Ammon's horn (tissue), 1 donor: ENCODE measurements at regions not wholly inside any gene's neighbourhood (a gene's known extent, or its start where the extent isn't known, plus 50 kb on each side); places are given as distances from the start of the nearest gene placed in this dataset.
A peak's percentile ranks its signal among the peaks of the same experiment; 100 is the strongest.
"Not testable (repeated sequence)": the region's sequence is repeated elsewhere in the genome, so short reads cannot be mapped to it uniquely, and the experiment has no call there.

ENCODE experiments used
- DNase-seq: peaks from one replicate; pipeline ENCODE4 v3.0.0-alpha.2; 2016; ENCODE audit warnings: low spot score

GRCh38 chr16:9141813-9142212, 50.4 kb downstream of the HAPSTR1 start:
- no peak for DNase-seq

DNA sequence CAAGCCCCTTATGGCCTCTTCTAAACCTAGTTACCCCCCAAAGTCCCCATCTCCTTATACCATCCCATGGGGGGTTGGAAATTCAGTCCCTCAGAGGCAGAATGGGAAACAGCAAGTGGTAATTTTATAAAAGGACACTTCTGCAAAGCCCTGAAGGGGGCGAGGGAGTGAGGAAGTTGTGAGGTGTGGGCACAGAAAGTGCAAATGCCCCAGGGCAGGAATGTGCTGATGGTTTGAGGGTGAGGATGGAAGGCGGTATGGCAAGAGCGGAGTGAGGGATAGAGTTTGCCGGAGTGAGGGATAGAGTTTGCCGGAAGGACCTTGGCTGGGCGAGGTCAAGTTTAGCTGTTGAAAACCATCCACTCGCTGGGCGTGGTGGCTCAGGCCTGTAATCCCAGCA, 52.7 kb downstream of the HAPSTR1 start:
- no peak for DNase-seq

DNA sequence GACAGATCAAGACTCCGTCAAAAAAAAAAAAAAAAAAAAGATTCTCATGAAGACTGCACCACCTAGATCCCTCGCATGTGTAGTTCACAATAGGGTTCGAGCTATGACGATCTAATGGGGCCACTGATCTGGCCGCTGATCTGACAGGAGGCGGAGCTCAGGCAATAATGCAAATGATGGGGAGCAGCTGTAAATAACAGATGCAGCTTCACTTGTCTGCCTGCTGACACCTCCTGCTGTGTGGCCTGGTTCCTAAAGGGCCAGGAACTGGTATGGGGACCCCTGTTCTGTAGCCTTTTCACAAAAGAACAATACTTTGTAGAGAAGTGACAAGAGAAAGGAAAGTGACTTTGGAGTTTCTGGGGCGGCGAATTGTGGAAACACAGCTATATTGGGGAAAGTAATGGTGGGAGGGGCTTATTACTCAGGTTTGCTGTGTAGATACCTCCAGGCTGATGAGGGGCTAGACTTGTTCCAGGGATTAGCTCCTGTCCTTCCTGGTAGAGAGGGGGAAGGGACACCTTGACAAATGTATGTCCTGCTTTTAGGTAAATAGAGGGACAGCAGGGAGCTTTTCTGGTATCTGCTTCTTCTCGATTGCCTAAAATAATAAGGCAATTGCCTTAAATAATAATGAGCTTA, 57.1 kb downstream of the HAPSTR1 start:
- no peak for DNase-seq

DNA sequence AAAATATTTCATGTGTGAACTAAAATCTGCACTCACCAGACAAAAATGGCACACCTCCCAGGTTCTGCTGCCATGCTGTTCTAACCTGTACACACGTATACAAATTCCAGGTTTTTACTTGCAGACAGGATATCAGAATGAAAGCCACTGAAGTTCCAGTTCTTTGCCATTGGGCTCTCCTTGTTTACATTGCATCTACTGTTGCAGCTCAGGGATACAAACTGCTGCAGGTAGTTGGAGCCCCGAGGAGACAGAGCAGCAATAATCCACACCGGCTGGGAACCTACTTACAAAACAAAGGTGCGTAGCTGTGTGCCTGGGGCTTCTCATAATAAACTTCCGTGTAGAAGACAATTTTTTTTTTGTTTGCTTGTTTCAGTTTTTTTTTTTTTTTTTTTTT, 59.6 kb downstream of the HAPSTR1 start:
- DNase-seq, result no peak

DNA sequence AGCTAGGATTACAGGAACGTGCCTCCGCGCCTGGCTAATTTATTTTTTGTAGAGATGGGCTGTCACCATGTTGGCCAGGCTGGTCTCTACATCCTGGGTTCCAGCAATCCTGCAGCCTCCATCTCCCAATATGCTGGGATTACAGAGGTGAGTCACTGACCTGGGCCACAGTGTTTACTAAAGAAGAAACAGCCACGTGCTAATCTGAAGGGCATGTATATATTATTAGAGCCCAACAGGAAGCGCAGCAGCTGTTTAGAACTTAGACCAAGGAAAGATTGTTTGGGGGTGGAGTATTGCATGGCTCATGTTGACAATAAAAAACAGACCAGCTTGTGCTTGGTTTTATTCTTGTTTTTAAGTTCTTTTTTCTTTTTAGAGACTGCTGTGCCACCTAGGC, 60.2 kb downstream of the HAPSTR1 start:
- DNase-seq, result no peak

DNA sequence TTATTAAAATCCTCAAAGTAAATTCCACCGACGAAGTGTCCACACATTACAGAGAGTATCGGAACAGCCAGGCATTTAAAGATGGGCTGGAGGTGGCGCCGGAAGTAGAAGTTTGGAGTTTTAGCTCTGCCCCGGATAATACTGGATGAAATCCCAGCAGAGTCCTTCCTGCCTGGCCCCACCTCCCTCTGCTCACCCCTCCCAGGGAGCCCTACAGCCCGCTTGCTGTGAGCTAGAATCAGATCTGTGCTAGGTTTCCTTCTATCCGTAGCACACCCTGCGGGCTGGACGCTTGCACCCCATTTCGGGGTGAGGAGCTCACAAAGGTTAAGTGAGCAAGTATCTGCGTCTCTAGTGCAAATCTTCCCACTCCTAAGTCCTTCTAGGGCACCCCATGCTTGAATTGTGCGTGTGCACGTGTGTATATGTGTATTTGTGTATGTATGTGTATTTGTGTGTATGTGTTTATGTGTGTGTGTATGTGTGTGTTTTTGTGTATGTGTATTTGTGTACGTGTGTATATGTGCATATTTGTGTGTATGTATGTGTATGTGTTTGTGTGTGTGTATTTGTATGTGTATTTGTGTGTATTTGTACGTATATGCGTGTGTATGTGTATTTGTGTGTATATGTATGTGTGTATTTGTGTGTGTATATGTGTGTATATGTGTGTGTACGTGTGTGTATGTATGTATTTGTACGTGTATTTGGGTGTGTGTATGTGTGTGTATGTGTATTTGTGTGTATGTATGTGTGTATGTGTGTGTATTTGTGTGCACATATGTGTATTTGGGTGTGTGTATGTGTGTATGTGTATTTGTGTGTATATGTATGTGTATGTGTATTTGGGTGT, 61.4 kb downstream of the HAPSTR1 start:
- DNase-seq, result no peak

DNA sequence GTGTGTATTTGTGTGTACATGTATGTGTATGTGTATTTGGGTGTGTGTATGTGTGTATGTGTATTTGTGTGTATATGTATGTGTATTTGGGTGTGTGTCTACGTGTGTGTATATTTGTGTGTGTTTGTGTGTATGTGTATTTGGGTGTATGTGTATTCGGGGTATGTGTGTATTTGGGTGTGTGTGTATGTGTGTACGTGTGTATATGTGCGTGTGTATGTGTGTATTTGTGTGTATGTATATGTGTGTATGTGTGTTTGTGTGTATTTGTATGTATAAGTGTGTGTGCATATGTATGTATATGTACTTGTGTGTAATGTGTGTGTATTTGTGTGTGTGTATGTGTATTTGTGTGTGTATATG, 62.0 kb downstream of the HAPSTR1 start:
- no peak for DNase-seq

DNA sequence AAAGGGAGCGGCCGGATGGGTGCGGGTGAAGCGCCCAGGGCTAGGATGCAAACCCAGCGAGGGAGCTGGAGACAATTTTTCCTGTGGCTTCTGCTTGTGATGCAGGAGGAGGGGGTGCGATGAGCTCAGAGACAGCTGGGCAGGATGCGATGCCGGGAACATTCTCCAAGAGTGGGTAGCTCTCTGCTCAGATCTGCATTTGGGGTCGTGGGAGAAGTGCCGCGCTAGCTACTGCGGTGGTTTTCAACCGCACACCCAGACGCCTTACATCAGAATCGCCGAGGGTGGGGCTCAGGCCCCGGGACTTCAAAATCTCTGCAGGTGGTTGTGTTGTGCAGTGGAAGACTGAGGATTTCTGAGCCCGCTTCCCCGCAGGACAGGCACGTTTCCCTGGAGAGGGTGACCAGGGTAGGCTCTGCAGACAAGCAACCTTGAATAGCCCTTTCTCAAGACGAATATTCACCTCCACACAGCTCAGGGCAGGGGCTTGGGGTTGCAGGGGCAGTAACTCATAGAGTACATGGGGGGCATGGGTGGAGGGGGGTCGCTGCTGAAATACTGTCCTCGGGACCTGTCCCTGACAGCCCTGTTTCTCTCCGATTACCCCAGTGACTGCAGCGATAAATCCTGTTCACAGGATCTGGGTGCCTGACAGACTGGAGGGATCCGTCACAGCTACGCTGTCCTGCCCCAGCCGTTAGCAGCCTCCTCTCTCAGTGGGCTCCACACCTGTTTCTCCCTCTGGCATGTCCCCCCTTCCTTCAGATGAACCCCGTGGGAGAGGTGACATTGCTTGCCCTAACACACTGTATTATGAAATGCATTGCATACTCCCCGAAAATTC, 63.3 kb downstream of the HAPSTR1 start:
- peak; percentile 70 for DNase-seq

- no peak for DNase-seq
Measured at GRCh38 chr16:9155871-9156270, 64.4 kb downstream of the HAPSTR1 start.

GRCh38 chr16:9159839-9160550, 68.6 kb downstream of the HAPSTR1 start:
- DNase-seq, result peak; percentile 85

DNA sequence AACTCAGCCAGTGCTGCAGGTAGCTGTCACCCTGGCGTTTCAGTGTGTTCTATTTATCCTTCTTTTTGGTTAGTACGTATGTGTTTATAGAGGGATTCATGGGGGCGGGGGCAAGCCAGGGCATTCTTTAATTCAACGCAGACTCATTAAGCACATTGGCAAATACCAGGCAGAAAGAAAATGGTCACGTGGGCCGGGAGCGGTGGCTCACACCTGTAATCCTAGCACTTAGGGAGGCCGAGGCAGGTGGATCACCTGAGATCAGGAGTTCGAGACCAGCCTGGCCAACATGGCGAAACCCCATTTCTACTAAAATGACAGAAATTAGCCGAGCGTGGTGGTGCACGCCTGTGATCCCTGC, 69.1 kb downstream of the HAPSTR1 start:
- DNase-seq, result no peak

GRCh38 chr16:9165681-9166080, 74.2 kb downstream of the HAPSTR1 start:
- DNase-seq, result no peak

DNA sequence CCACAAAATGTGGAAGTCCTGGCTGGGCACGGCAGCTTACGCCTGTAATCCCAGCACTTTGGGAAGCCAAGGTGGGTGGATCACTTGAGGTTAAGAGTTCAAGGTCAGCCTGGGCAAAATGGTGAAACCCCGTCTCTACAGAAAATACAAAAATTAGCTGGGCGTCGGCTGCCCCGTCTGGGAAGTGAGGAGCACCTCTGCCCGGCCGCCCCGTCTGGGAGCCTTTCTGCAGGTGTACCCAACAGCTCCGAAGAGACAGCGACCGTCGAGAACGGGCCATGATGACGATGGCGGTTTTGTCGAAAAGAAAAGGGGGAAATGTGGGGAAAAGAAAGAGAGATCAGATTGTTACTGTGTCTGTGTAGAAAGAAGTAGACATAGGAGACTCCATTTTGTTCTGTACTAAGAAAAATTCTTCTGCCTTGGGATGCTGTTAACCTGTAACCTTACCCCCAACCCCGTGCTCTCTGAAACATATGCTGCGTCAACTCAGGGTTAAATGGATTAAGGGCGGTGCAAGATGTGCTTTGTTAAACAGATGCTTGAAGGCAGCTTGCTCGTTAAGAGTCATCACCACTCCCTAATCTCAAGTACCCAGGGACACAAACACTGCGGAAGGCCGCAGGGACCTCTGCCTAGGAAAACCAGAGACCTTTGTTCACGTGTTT, 75.0 kb downstream of the HAPSTR1 start:
- DNase-seq, result not testable (repeated sequence)

DNA sequence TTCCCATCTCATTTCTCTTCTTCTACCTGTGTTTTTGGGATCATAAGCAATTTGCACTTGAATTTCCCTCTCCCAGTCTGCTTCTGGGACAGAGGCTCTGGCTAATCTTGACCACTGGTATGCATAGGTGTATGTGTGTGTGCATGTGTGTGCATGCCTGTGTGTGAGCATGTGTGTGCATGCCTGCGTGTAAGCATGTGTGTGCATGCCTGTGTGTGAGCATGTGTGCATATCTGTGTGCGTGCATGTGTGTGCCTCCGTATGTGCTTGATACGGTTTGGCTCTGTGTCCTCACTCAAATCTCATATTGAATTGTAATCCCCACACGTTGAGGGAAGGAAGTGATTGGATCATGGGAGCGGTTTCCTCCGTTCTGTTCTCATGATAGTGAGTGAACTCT, 77.7 kb downstream of the HAPSTR1 start:
- DNase-seq, result no peak

- DNase-seq, result no peak
Measured at GRCh38 chr16:9170470-9170869, 79.0 kb downstream of the HAPSTR1 start.

GRCh38 chr16:9176547-9177418, 85.3 kb downstream of the HAPSTR1 start:
- DNase-seq, result peak; percentile 94

DNA sequence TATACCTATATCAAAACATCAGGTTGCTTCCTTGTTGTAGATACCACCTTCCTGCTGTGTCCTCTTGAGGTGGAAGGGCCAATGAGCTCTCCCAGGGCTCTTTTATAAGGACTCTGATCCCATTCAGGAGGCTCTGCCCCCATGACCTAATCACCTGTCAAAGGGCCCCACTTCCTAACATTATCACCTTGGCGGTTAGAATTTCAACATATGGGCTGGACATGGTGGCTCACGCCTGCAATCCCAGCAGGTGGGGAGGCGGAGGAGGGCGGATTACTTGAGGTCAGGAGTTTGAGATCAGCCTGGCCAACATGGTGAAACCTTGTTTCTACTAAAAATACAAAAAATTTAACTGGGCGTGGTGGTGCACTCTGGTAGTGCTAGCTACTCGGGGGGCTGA, 86.4 kb downstream of the HAPSTR1 start:
- DNase-seq, result no peak

DNA sequence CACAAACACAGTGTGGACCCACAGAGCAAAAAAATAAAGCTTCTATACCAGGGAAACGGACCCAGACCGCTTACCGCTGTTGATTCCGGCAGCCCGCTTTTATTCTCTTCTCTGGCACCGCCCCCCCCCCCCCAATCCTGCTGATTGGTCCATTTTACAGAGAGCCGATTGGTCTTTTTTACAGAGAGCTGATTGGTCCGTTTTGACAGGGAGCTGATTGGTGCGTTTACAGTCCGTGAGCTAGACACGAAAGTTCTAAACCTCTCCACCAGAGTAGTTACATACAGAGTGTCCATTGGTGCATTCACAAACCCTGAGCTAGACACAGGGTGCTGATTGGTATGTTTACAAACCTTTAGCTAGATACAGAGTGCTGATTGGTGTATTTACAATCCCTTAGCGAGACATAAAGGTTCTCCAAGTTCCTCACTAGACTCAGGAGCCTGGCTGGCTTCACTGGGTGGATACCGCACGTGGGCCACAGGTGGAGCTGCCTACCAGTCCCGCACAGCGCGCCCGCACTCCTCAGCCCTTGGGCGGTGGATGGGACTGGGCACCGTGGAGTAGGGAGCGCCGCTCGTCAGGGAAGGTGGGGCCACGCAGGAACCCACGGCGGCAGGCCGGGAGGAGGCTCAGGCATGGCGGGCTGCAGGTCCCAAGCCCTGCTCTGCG, 92.4 kb downstream of the HAPSTR1 start:
- no peak for DNase-seq

DNA sequence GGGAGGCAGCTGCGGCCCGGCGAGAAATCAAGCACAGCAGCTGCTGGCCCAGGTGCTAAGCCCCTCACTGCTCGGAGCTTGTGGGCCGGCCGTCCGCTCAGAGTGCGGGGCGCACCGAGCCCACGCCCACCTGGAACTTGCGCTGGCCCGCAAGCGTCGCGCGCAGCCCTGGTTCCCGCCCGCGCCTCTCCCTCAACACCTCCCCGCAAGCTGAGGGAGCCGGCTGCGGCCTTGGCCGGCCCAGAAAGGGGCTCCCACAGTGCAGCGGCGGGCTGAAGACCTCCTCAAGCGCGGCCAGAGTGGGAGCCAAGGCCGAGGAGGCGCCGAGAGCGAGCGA, 92.9 kb downstream of the HAPSTR1 start:
- no peak for DNase-seq

DNA sequence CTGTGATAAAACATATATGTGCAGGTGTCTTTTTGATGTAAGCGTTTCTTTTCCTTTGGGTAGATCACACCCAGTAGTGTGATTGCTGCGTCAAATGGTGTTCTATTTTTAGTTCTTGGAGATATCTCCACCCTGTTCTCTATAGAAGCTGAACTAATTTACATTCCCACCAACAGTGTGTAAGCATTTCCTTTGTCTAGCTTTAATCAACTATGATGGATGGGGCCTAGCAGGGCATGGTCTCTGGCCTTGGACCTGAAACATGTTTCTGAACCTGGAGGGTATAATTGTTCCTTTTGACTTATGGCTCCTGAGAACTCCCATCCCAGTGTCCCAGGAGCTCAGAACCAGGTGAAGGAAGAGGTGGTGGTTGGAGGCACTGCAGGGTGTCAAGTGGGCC, 93.9 kb downstream of the HAPSTR1 start:
- no peak for DNase-seq
